Stimulated activated naive CD4-positive, alpha-beta T cell (primary cell): ENCODE measurements at regions not wholly inside any gene's neighbourhood (a gene's known extent, or its start where the extent isn't known, plus 50 kb on each side); places are given as distances from the start of the nearest gene placed in this dataset.
"Not testable (repeated sequence)": the region's sequence is repeated elsewhere in the genome, so short reads cannot be mapped to it uniquely, and the experiment has no call there.

Experiments
- DNase-seq, 6 experiments: peaks; one replicate each; lab custom pipeline; 2025; lab: John Stamatoyannopoulos, UW

DNA sequence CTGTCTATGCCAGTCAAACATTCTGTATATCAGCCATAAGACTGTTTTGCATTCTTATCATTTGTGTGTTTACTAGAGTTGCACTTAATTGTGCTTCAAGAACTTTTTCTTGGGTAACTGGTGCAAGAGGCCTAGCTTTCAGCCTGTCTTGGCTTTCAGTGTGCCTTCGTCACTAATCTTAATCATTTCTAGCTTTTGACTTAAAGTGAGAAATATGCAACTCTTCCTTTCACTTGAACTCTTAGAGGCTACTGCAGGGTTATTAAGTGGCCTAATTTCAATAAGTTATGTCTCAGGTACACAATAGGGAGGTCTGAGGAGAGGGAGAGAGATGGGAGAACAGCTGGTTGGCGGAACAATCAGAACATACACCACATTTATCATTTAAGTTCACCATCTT is 62.1 kb upstream of the FAN1 start:
- DNase-seq, result peak in 2 of 6 experiments; percentile 2 to 18

GRCh38 chr15:30842798-30843472 is 60.8 kb upstream of the FAN1 start:
- peak in 4 of 6 experiments; percentile 2 to 55 (median 52) for DNase-seq

- not testable (repeated sequence) for DNase-seq
Measured at GRCh38 chr15:30845536-30845935, 58.2 kb upstream of the FAN1 start.
